ENCODE measurements at regions not wholly inside any gene's neighbourhood (a gene's known extent, or its start where the extent isn't known, plus 50 kb on each side); places are given as distances from the start of the nearest gene placed in this dataset.

DNA sequence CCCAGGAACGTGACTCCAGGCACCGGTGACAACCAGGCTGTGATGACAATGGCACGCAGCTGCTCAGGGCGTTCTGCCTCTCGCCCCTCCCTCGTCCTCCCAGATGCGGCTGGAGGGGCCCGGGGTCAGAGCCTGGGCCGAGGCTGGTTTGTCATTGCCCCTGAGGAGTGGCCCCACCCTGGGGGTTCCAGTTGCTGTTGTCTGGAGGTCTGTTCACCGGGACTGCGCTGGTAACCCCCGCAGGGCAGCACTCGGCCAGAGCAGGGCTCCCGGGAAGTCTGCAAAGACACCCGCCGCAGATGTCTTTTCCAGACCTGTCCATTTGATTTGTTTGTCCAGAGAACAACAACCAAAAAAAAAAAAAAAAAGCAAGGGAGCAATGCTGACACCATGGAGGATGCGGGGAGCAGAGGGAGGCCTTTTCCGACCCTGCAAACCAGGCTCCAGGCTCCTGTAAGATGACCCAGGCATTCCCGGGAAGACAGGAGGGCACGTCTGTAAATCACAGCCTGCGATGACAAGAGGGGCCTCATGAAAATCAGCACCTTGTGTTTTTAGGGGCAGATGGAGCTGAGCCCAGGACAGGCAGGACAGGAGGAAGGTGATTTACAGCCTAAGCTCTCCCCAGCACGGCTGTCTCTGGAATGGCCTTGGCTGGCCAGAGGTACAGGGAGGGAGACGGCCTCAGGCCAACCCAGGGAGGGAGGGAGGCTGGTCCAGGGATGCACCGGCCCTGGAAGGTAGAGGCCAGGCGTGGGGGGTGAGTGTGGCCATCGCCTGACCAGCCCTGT is 189.3 kb downstream of the ERMARD start:
- DNase-seq = no peak

DNA sequence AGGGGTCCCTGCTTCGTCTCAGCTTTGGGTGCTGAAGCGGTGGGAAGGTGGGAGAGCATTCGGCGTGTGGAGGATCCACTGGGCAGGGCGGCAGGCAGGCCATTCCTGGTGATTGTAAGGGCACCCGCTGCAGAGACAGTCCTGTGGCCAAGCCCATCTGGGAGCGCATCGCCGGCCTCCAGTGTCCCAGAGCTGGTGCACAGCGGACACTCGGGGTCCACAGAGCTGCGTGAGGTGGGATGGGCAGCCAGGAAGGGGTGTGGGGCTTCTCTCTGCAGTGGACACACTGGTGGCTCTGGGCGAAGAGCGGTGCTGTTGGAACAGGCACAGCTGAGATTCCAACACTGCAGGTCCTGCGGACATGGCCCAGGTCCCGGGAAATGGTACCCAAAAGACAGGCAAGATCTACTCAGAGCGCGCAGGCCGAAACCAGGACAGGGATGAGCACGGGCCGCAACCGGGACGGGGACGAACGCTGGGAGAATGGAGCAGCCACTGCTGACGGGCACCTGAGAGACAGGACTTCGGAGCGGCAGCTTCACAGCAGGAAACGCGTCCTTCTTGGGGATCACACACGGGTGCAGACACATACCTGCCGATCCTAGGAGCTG is 188.2 kb downstream of the ERMARD start:
- DNase-seq = no peak

DNA sequence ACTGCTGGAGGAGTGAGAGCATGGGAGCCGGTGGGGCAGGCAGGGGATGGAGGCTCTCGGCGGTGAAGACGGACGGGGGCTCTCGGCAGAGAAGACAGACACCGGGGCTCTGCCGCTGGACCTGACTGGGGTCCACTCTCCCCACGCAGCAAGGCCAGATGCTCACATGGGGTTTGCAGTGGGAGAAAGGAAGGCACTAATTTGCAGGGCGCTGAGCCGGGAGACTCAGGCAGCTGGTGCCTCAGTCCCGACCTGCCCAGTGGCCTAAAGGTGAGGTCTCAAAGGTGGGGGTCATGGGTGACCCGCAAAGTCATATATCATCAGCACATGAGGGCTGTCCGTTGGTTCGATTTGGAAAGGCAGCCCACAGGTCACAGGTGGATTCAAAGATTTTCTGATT is 187.3 kb downstream of the ERMARD start:
- DNase-seq = no peak

DNA sequence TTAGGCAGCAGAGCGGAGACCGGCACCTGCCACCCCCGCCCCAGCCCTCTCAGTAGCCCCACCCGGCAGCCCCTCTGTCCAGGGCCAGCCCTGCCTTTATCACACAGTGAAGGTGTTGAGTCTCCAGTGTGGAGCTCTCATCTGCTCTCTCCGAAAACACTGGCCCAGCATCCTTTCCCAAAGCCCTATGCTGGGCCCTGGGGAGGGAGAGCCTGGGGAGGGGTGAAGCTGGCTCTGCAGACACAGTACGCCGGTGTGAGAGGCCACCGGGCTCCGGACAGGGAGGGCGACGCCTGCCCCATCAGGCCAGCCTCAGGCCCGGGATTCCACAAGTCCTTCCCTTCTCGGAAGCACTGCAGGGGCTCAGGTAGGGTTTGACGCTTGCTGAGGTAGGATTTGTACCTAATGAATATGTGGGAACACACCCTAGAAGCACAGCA is 186.9 kb downstream of the ERMARD start:
- no peak for DNase-seq

- no peak for DNase-seq
These were observed 186.2 kb downstream of the ERMARD start for GRCh38 chr6:169937389-169938261.

- no peak for DNase-seq
These were observed 185.0 kb downstream of the ERMARD start for GRCh38 chr6:169936355-169936975.

- DNase-seq = no peak
These were observed 184.4 kb downstream of the ERMARD start for GRCh38 chr6:169935861-169936260.

- no peak for DNase-seq
These were observed 183.9 kb downstream of the ERMARD start for GRCh38 chr6:169935348-169935718.

GRCh38 chr6:169934699-169935347 is 183.4 kb downstream of the ERMARD start:
- DNase-seq = no peak

GRCh38 chr6:169933839-169934698 is 182.6 kb downstream of the ERMARD start:
- DNase-seq = no peak

DNA sequence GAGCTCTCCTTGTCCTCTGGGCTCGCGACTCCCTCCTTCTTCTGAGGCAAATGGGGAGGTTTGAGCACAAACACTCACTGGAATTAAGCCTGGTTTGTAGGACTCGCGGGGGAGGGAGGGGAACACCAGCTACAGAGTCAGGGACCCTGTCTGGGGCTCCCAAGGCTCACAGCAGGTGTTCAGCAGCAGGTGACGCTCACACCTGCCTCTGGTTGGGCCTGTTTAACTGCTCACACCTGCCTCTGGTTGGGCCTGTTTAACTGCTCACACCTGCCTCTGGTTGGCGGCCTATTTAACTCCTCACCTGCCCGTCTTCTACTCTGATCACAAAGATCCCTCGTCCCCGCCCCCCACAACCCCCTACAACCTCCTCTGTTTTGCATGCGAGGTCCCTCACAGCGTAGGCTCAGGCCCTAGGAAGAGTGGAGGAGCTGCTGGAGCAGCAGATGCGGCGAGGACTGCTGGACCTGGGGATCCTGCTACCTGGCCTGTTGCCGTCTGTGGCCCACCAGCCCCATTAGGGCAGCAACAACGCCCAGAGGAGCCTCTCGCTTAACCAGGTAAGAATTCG is 181.9 kb downstream of the ERMARD start:
- DNase-seq = no peak

- DNase-seq = no peak
These were observed 181.1 kb downstream of the ERMARD start for GRCh38 chr6:169932491-169932890.

- no peak for DNase-seq
These were observed 179.8 kb downstream of the ERMARD start for GRCh38 chr6:169931261-169931660.

GRCh38 chr6:169930799-169931198 is 179.4 kb downstream of the ERMARD start:
- DNase-seq = no peak

GRCh38 chr6:169927711-169928110 is 176.3 kb downstream of the ERMARD start:
- DNase-seq = no peak

DNA sequence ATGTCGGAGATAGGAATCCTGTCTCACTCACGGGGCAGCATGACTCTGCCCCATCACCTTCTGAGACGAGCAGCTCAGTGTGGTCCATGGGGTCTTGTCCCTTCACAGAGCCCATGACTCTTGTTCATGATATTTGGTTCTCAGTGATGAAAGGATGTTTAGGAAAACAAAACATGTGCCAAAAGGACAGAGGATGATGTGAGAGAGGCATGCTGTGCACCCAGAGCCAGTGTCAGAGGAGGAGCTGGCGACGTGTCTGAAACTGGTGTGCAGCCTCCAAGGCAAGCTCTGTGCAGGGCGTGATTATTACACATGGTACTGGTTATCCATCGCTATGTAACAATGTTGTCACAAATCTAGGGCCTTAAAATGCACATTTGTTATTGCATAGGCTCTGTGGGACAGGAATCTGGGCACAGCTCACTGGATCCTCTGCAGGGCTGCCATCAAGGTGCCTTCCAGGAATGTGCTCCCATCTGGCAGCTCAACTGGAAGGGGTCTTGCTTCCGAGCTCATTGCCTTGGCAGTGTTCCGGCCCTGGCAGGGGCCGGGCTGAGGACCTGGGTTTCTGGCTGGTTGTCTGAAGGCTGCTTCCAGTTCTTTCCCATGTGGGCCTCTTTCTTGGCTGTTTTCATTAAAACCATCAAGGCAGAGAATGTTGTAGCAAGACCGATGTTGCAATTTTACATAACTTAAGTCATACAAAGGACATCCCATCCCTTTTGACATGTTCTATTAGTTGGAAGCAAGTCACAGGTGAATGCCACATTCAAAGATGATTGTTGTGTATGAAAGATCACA is 175.4 kb downstream of the ERMARD start:
- no peak for DNase-seq

DNA sequence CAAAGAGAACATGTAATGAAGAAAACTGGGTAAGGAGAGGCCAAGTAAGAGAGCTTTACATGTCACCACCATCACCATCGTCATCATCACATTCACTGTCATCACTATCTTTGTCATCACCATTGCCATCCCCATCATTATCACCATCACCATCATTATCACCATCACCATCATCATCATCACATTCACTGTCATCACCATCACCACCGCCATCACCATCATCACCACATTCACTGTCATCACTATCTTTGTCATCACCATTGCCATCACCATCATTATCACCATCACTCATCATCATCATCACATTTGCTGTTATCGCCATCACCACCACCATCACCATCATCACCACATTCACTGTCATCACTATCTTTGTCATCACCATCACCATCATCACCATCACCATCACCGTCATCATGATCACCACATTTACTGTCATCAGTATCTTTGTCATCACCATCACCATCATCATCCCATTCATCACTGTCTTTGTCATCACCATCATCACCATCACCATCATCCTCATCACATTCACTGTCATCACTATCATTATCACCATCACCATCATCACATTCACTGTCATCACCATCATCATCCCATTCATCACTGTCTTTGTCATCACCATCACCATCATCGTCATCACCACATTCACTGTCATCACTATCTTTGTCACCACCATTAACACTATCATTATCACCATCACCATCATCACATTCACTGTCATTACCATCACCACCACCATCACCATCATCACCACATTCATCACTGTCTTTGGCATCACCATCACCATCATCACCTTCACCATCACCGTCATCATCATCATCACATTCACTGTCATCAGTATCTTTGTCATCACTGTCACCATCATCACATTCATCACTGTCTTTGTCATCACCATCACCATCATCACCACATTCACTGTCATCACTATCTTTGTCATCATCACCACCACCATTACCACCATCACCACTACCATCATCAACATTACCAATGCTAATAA is 172.3 kb downstream of the ERMARD start:
- no peak for DNase-seq

Data from fibroblast of skin of abdomen (primary cell).